Astrocyte (in vitro differentiated cells and primary cell): ENCODE measurements at regions not wholly inside any gene's neighbourhood (a gene's known extent, or its start where the extent isn't known, plus 50 kb on each side); places are given as distances from the start of the nearest gene placed in this dataset.

Experiments used
- CTCF ChIP-seq: IDR thresholded peaks from 2 replicates; pipeline ENCODE4 v1.5.1; 2011; ENCODE audit warnings: low read depth, mild to moderate bottlenecking, inconsistent platforms, low read length, moderate library complexity; ENCODE audit not compliant: insufficient read depth
- EZH2 ChIP-seq: IDR thresholded peaks from 2 replicates; pipeline ENCODE4 v1.6.1; 2012; ENCODE audit warnings: mild to moderate bottlenecking, low read length, inconsistent platforms; ENCODE audit not compliant: insufficient read depth

GRCh38 chr12:92547420-92547819, 155.4 kb upstream of the PLEKHG7 start:
- TF ChIP-seq CTCF = no peak
- no peak for TF ChIP-seq EZH2
